GM18505 (cell line): ENCODE measurements at regions not wholly inside any gene's neighbourhood (a gene's known extent, or its start where the extent isn't known, plus 50 kb on each side); places are given as distances from the start of the nearest gene placed in this dataset.

Experiments
- ATAC-seq: cut with Tn5 transposase; IDR thresholded peaks from one replicate; pipeline ENCODE4 v1.9.1; 2021; ENCODE audit not compliant: unreplicated experiment
- POLR2A ChIP-seq: IDR thresholded peaks from 4 replicates; pipeline ENCODE4 v1.6.1; 2011; ENCODE audit warnings: borderline replicate concordance; ENCODE audit not compliant: insufficient read depth, insufficient read length; ENCODE audit errors: extremely low read depth

- no peak for ATAC-seq
- no peak for TF ChIP-seq POLR2A
These were observed 279.0 kb downstream of the SOX9 start for GRCh38 chr17:72399608-72400487.

DNA sequence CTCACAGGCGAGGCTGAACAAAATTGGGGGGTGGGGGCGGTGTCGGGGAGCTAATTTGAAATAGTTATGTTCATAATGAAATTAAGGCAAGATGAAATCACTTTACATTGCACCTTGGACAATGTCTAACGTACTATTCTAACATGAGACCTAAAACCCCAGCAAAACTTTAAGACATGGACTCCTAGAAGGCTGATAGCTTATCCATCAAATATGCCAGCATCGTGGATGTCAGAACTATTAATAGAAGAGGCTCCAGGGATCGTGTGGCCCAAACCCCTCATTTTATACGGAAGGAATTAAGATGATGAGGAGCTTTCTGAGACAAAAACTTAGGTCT lies 279.6 kb downstream of the SOX9 start:
- no peak for TF ChIP-seq POLR2A
- ATAC-seq = no peak

DNA sequence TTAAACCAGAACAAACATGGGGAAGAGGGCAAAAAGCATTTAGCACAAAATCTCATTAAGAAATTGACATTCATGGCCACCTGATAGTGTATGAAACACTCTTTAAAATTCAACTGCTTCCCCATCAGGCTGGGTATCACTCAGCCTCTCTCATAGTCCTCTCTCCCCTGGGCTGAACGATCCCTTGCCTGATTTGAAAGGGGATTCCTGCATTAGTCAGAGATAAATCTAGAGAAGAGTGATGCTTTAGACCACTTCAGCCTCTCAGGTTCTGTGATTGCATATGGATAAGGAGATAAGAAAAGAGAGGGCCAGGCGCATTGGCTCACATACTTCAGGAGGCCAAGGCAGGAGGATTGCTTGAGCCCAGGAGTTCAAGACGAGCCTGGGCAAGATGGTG lies 280.0 kb downstream of the SOX9 start:
- no peak for TF ChIP-seq POLR2A
- ATAC-seq = no peak

DNA sequence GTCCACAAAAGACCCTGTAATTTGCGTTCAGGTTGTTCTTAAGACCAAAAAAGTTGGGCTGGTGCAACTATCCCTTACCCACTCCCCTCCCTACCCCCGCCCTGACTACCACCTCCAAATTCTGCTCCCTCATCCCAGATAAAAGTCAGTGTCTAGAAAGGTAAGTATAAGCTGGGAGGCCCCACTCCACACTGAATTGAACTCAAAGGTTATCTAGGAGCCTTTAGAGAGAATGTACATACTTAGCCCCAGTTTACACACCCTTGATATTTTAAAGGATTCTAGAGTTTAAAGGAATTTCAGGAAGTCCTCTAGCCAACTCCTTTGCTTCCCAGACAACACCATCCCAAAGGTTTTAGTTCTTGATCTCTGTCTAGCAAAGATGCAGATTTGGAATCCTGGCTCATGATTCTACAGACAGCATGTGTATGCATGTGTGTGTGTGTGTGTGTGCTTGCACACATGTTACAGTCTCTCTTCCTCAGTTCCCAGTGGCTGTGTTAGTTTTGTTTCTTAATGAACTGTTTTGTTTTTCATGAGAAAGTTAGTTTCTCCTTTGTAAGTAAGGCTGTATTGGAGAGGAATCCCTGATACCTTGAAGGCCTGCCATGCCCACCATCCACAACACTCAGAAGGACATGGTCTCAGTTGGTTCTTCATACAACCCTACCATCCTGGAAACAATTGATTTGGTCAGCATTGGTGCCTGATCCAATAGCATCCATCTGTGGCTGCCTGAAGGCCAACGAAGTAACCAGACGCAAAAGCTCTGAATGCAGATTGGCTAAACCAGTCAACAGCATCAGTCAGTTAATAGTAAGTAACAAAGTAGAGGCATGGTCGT lies 281.3 kb downstream of the SOX9 start:
- no peak for ATAC-seq
- TF ChIP-seq POLR2A = no peak

GRCh38 chr17:72402727-72403210 lies 281.9 kb downstream of the SOX9 start:
- no peak for TF ChIP-seq POLR2A
- ATAC-seq = no peak

DNA sequence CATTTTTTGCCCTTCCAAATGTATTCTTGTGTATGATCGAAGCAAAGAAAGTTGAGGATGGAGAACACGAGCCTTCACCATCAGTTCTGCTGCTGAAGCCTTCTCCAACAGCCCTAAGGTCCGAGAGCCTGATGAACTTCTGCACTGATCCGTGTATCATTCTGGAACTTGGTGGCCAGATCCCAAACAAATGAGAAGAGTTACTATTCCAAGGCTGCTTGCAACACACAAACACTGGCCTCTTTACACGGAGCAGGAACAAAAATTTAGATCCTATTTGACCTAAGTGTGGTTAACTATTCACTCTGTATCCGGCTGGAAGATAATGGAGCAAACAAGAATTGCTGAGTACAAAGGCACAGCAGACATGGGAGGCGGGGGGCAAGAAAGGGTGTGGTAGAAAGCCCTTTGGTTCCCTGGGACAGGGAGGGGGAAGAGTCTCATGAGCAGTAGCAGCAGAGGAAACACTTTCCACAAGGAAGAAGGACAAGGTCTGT lies 282.9 kb downstream of the SOX9 start:
- no peak for ATAC-seq
- no peak for TF ChIP-seq POLR2A

- ATAC-seq = no peak
- no peak for TF ChIP-seq POLR2A
These were observed 284.1 kb downstream of the SOX9 start for GRCh38 chr17:72404872-72405271.

- ATAC-seq = no peak
- TF ChIP-seq POLR2A = no peak
These were observed 284.9 kb downstream of the SOX9 start for GRCh38 chr17:72405662-72406230.

DNA sequence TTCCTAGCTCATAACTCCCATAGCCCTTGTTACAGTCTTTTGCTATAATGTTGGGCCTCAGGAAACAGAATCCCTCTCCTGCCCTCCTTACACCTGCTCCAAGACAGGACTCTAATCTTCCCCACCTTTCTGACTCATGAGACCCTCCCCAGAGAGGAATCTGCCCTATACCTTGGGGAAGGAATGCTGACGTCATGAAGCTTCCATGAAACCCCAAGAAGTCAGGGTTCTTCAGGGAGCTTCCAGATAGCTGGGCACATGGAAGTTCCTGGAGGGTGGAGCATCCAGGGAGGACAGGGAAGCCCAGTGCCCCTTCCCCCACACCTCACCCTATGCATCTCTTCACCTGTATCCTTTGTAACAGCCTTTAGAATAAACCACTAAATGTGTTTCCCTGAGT lies 285.7 kb downstream of the SOX9 start:
- no peak for TF ChIP-seq POLR2A
- no peak for ATAC-seq

GRCh38 chr17:72407336-72407909 lies 286.6 kb downstream of the SOX9 start:
- peak; percentile 63 for ATAC-seq
- no peak for TF ChIP-seq POLR2A

DNA sequence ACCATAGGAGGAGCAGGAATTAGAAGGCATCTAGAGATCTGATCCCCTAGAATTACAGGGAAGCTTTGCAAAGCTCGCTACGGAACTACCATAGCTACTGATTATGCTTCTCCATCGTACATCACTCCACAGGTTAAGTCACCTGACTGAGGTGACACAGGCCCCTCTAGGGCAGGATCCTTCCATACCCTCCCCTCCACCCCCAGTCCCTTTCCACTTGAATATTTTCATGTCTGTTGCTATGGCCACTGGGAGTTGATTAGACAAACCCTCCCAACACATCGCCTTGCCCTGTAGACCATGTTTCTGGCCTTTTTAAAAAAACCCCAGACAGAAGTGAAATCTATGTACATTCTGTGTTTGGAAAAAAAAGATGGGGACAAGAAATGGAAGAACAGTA lies 287.1 kb downstream of the SOX9 start:
- TF ChIP-seq POLR2A = no peak
- no peak for ATAC-seq

- no peak for ATAC-seq
- TF ChIP-seq POLR2A = no peak
These were observed 287.8 kb downstream of the SOX9 start for GRCh38 chr17:72408641-72409040.

- no peak for TF ChIP-seq POLR2A
- ATAC-seq = no peak
These were observed 288.7 kb downstream of the SOX9 start for GRCh38 chr17:72409405-72410002.

GRCh38 chr17:72411124-72411563 lies 290.3 kb downstream of the SOX9 start:
- no peak for ATAC-seq
- no peak for TF ChIP-seq POLR2A
